Sigmoid colon (tissue), 4 donors: ENCODE measurements at regions not wholly inside any gene's neighbourhood (a gene's known extent, or its start where the extent isn't known, plus 50 kb on each side); places are given as distances from the start of the nearest gene placed in this dataset.

Source experiments
- CTCF ChIP-seq, 4 experiments: fragments of 450-650 bp in 3 of 4; fragments of 200-600 bp in 1 of 4; IDR thresholded peaks; one replicate each; pipeline ENCODE4 v1.5.1; 2016 to 2019; ENCODE audit warnings: antibody characterized with exemption in 4 of 4, mild to moderate bottlenecking in 3 of 4, moderate library complexity in 2 of 4
- EP300 ChIP-seq, 4 donors: sonication (generic); formaldehyde crosslinking; IDR thresholded peaks; one replicate each; pipeline ENCODE4 v1.6.1; 2017; ENCODE audit warnings: antibody characterized with exemption in 4 of 4
- POLR2A ChIP-seq, 2 donors: fragments of 450-650 bp; IDR thresholded peaks; one replicate each; pipeline ENCODE4 v1.6.1; 2016; ENCODE audit warnings: antibody characterized with exemption in 2 of 2, mild to moderate bottlenecking in 2 of 2, moderate library complexity in 2 of 2
- POLR2AphosphoS5 ChIP-seq, 4 donors: sonication (generic); formaldehyde crosslinking; IDR thresholded peaks; one replicate each; pipeline ENCODE4 v1.6.1; 2017; ENCODE audit warnings: antibody characterized with exemption in 4 of 4

GRCh38 chr2:196372276-196372809 is 201.0 kb upstream of the STK17B start:
- TF ChIP-seq CTCF (IDR thresholded peaks at IDR 0.05): no peak
- no peak for TF ChIP-seq EP300 (IDR thresholded peaks at IDR 0.05)
- TF ChIP-seq POLR2AphosphoS5 (IDR thresholded peaks at IDR 0.05): no peak
- TF ChIP-seq POLR2A (IDR thresholded peaks at IDR 0.05): no peak
